Sigmoid colon (tissue), 6 donors: ENCODE measurements at regions not wholly inside any gene's neighbourhood (a gene's known extent, or its start where the extent isn't known, plus 50 kb on each side); places are given as distances from the start of the nearest gene placed in this dataset.
A peak's percentile ranks its signal among the peaks of the same experiment; 100 is the strongest.
"Not testable (repeated sequence)": the region's sequence is repeated elsewhere in the genome, so short reads cannot be mapped to it uniquely, and the experiment has no call there.

Source experiments
- DNase-seq: peaks from one replicate; pipeline ENCODE4 v3.0.0-alpha.2; 2019
- H3K27ac ChIP-seq, 4 donors: fragments of 200-600 bp; sonication (generic); one replicate each; pipeline ENCODE4 v1.5.1; 2016 to 2019; ENCODE audit warnings: mild to moderate bottlenecking in 1 of 4
- H3K27me3 ChIP-seq, 3 donors: fragments of 200-600 bp; sonication (generic); one replicate each; pipeline ENCODE4 v1.5.1; 2019; ENCODE audit warnings: mild to moderate bottlenecking in 1 of 3
- H3K36me3 ChIP-seq, 4 donors: fragments of 200-600 bp; sonication (generic); one replicate each; pipeline ENCODE4 v1.5.1; 2016 to 2019
- H3K4me1 ChIP-seq, 4 donors: fragments of 200-600 bp; sonication (generic); one replicate each; pipeline ENCODE4 v1.5.1; 2017 to 2019
- H3K4me3 ChIP-seq, 4 donors: fragments of 200-600 bp; sonication (generic); one replicate each; pipeline ENCODE4 v1.5.1; 2017 to 2019; ENCODE audit warnings: mild to moderate bottlenecking in 2 of 4, moderate library complexity in 1 of 4
- H3K9me3 ChIP-seq, 4 donors: fragments of 200-600 bp in 3 of 4; sonication (generic) in 3 of 4; one replicate each; pipeline versions ENCODE4 v1.5.1 to v1.6.1; 2013 to 2019
- EP300 ChIP-seq, 4 donors: sonication (generic); formaldehyde crosslinking; IDR thresholded peaks; one replicate each; pipeline ENCODE4 v1.6.1; 2017; ENCODE audit warnings: antibody characterized with exemption in 4 of 4
- POLR2A ChIP-seq, 2 donors: fragments of 450-650 bp; IDR thresholded peaks; one replicate each; pipeline ENCODE4 v1.6.1; 2016; ENCODE audit warnings: antibody characterized with exemption in 2 of 2, mild to moderate bottlenecking in 2 of 2, moderate library complexity in 2 of 2
- POLR2AphosphoS5 ChIP-seq, 4 donors: sonication (generic); formaldehyde crosslinking; IDR thresholded peaks; one replicate each; pipeline ENCODE4 v1.6.1; 2017; ENCODE audit warnings: antibody characterized with exemption in 4 of 4
- WGBS, 2 donors: extraction: QIAGEN DNeasy Blood & Tissue Kit; methylation state at CpG; one replicate each; pipeline ENCODE4 v1.1.7; 2013; 5-methylcytosine and 5-hydroxymethylcytosine counted together
- intact Hi-C: fragments of 100-400 bp; cut with DNase I; formaldehyde crosslinking; loops from one replicate; pipeline ENCODE4 v1.15.1; 2023
- TF ChIP-seq, protein P1 (sequence below), 4 experiments: fragments of 450-650 bp in 3 of 4; fragments of 200-600 bp in 1 of 4; IDR thresholded peaks; one replicate each; pipeline ENCODE4 v1.5.1; 2016 to 2019; ENCODE audit warnings: antibody characterized with exemption in 4 of 4, mild to moderate bottlenecking in 3 of 4, moderate library complexity in 2 of 4
- donor health status: healthy with polysubstance abuse.
- donor health status: healthy.

DNA sequence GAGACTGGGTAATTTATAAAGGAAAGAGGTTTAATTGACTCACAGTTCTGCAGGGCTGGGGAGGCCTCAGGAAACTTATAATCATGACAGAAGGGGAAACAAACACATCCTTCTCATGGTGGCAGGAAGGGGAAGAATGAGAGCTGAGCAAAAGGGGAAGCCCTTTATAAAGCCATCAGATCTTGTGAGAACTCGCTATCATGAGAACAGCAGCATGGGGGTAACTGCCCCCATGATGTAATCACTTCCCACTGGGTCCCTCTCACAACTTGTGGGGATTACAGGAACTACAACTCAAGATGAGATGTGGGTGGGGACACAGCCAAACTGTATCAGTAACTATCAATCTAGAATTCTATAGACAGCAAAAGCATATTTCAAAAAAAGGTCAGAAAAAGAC is 64.7 kb upstream of the ACTRT2 start:
- TF ChIP-seq POLR2A (IDR thresholded peaks at IDR 0.05), result no peak
- no peak for TF ChIP-seq POLR2AphosphoS5 (IDR thresholded peaks at IDR 0.05)
- no peak for TF ChIP-seq EP300 (IDR thresholded peaks at IDR 0.05)
- TF ChIP-seq, protein P1, sequence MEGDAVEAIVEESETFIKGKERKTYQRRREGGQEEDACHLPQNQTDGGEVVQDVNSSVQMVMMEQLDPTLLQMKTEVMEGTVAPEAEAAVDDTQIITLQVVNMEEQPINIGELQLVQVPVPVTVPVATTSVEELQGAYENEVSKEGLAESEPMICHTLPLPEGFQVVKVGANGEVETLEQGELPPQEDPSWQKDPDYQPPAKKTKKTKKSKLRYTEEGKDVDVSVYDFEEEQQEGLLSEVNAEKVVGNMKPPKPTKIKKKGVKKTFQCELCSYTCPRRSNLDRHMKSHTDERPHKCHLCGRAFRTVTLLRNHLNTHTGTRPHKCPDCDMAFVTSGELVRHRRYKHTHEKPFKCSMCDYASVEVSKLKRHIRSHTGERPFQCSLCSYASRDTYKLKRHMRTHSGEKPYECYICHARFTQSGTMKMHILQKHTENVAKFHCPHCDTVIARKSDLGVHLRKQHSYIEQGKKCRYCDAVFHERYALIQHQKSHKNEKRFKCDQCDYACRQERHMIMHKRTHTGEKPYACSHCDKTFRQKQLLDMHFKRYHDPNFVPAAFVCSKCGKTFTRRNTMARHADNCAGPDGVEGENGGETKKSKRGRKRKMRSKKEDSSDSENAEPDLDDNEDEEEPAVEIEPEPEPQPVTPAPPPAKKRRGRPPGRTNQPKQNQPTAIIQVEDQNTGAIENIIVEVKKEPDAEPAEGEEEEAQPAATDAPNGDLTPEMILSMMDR (IDR thresholded peaks at IDR 0.05), result no peak
- 33 to 69% methylated on average over 1 of the region's 1 CpG for WGBS, 2 donors
- no peak overlapping the region for H3K27ac ChIP-seq
- H3K4me1 ChIP-seq, result no peaks in the 10 kb centered on the region
- peaks cover 3 to 39% (median 10%) of the 10 kb centered on the region in 4 donors for H3K9me3 ChIP-seq
- H3K4me3 ChIP-seq, result no peak overlapping the region
- no peaks in the 10 kb centered on the region for H3K27me3 ChIP-seq
- DNase-seq, result no peak
- no peaks in the 10 kb centered on the region for H3K36me3 ChIP-seq
- intact Hi-C loops, result no loop called here

DNA sequence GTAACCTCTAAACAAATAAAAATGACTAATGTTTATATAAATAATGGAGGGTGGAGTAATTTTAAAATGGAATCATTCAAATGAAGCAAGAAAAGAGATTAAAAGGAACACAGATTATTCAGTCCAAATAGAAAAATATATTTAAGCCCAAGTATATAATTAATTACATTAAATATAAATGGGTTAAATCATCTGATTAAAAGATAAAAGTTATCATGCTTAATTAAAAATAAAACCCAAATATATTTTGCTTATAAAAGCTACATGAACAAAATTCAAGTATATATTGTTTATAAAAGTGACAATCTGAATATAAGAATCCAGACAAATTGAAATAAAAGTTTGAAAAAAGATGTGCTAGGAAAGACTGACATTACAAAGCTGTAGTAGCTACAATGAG is 63.9 kb upstream of the ACTRT2 start:
- Histone ChIP-seq H3K4me3 (no peak overlapping the region), H3K27ac (no peak overlapping the region), H3K36me3 (no peaks in the 10 kb centered on the region), H3K9me3 (peaks cover 3 to 39% (median 10%) of the 10 kb centered on the region in 4 donors), H3K27me3 (no peaks in the 10 kb centered on the region), H3K4me1 (no peaks in the 10 kb centered on the region)
- TF ChIP-seq, protein P1 (IDR thresholded peaks at IDR 0.05), result no peak
- no peak for TF ChIP-seq EP300 (IDR thresholded peaks at IDR 0.05)
- TF ChIP-seq POLR2AphosphoS5 (IDR thresholded peaks at IDR 0.05), result no peak
- no peak for TF ChIP-seq POLR2A (IDR thresholded peaks at IDR 0.05)
- intact Hi-C loops, result no loop called here
- DNase-seq, result no peak

DNA sequence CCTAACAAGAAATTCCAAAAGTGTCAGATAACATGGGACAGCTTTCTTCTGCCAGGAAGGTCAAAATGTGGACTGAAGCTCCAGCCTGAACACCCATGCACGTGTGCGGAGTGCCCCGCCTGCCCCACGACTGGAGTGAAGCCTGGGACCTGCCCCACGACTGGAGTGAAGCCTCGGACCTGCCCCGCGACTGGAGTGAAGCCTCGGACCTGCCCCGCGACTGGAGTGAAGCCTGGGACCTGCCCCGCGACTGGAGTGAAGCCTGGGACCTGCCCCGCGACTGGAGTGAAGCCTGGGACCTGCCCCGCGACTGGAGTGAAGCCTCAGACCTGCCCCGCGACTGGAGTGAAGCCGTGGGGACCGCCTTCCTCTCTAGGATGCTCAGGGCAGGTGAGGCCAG is 61.4 kb upstream of the ACTRT2 start:
- peak; percentile 20 for DNase-seq
- H3K4me1 ChIP-seq, H3K36me3 ChIP-seq, intact Hi-C loops, H3K27me3 ChIP-seq, H3K27ac ChIP-seq, H3K4me3 ChIP-seq: not testable (repeated sequence)
- H3K9me3 ChIP-seq, result peaks cover 0 to 26% (median 5%) of the 10 kb centered on the region in 4 donors
- WGBS, 2 donors, result 83 to 84% methylated on average over 21 of the region's 21 CpGs

DNA sequence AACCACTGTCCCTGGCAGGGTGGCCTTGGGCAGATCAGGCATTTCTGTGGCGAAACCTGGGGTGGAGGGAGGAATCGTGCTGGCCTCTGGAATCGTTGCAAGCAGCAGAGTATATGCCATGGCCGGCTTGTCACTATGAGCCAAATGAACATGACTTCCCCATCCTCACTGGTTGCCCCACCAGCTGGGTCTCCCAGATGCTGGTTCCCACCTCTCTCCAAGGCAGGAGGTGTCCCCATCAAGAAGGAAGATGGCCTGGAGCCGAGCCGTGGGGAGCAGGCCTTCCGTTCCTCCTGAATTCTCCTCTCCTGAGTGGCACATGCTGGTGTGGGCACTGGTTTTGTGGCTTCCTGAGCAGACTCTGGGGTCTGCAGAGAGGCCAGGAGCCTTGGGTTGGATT is 60.2 kb upstream of the ACTRT2 start:
- Histone ChIP-seq H3K4me3 (no peak overlapping the region), H3K36me3 (no peaks in the 10 kb centered on the region), H3K9me3 (peaks cover 0 to 19% (median 5%) of the 10 kb centered on the region in 4 donors), H3K27me3 (no peaks in the 10 kb centered on the region), H3K4me1 (no peaks in the 10 kb centered on the region), H3K27ac (no peak overlapping the region)
- WGBS, 2 donors, result 87 to 91% methylated on average over 7 of the region's 7 CpGs
- intact Hi-C loops, result no loop called here
- TF ChIP-seq, protein P1 (IDR thresholded peaks at IDR 0.05), result no peak
- no peak for TF ChIP-seq POLR2AphosphoS5 (IDR thresholded peaks at IDR 0.05)
- no peak for TF ChIP-seq EP300 (IDR thresholded peaks at IDR 0.05)
- no peak for TF ChIP-seq POLR2A (IDR thresholded peaks at IDR 0.05)
- DNase-seq, result peak; percentile 37

DNA sequence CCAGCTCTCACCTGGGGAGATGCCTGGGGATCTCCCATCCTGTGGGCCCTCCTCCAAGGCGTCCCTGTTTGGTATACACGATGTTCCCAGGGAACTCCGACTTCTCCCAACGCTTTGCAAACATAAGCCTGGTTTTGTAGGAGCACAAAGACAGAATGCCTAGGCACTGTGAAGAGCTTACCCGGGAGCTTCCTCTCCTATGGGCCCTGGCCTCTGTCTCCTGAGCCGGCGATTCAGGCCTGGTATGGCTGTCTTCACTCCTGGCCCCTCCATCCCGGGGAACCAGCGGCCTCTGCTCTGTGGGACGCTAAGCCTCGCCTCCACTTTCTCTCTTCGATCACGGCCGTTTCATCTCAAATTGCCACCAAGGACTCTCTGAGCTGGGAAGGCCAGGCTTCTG is 59.6 kb upstream of the ACTRT2 start:
- intact Hi-C loops, result no loop called here
- Histone ChIP-seq H3K27ac (no peak overlapping the region), H3K4me1 (no peaks in the 10 kb centered on the region), H3K27me3 (peaks cover 0 to 5% (median 0%) of the 10 kb centered on the region in 3 donors), H3K9me3 (peaks cover 0 to 18% (median 5%) of the 10 kb centered on the region in 4 donors), H3K36me3 (no peaks in the 10 kb centered on the region), H3K4me3 (no peak overlapping the region)
- TF ChIP-seq POLR2A (IDR thresholded peaks at IDR 0.05) (no peak), EP300 (IDR thresholded peaks at IDR 0.05) (no peak)
- TF ChIP-seq, protein P1 (IDR thresholded peaks at IDR 0.05), result no peak
- WGBS, 2 donors, result 90 to 91% methylated on average over 14 of the region's 14 CpGs
- peak; percentile 28 for DNase-seq
